Stimulated activated naive CD4-positive, alpha-beta T cell treated with Interleukin-2 at 50 U/mL for 16 hours (primary cell): ENCODE measurements at regions not wholly inside any gene's neighbourhood (a gene's known extent, or its start where the extent isn't known, plus 50 kb on each side); places are given as distances from the start of the nearest gene placed in this dataset.
"Not testable (repeated sequence)": the region's sequence is repeated elsewhere in the genome, so short reads cannot be mapped to it uniquely, and the experiment has no call there.

Source experiments
- DNase-seq: peaks from one replicate; lab custom pipeline; 2025; lab: John Stamatoyannopoulos, UW

GRCh38 chr1:172754609-172755008 lies 95.7 kb downstream of the FASLG start:
- DNase-seq = no peak

GRCh38 chr1:172755099-172755498 lies 96.2 kb downstream of the FASLG start:
- DNase-seq = no peak

DNA sequence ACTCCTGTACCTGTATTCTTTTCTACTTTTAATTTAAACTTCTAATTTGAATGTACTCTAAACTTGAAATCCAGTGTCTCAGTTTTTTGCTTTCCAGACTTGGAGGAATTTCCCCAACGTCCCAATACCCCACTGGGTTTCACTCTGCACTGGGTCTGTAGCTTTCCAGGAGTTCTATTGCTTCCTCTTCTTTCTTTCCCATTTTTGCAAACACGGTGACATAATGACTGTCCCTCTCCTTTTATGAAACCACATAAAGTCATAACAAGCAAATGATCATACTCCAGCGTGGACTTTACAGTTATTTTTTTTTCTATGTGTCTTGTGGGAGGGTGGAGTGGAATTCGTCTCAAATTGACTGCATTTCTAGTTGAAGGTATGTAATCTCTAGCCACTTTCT lies 97.1 kb downstream of the FASLG start:
- no peak for DNase-seq

GRCh38 chr1:172758259-172758658 lies 99.4 kb downstream of the FASLG start:
- no peak for DNase-seq

GRCh38 chr1:172760121-172760520 lies 101.2 kb downstream of the FASLG start:
- DNase-seq = no peak

DNA sequence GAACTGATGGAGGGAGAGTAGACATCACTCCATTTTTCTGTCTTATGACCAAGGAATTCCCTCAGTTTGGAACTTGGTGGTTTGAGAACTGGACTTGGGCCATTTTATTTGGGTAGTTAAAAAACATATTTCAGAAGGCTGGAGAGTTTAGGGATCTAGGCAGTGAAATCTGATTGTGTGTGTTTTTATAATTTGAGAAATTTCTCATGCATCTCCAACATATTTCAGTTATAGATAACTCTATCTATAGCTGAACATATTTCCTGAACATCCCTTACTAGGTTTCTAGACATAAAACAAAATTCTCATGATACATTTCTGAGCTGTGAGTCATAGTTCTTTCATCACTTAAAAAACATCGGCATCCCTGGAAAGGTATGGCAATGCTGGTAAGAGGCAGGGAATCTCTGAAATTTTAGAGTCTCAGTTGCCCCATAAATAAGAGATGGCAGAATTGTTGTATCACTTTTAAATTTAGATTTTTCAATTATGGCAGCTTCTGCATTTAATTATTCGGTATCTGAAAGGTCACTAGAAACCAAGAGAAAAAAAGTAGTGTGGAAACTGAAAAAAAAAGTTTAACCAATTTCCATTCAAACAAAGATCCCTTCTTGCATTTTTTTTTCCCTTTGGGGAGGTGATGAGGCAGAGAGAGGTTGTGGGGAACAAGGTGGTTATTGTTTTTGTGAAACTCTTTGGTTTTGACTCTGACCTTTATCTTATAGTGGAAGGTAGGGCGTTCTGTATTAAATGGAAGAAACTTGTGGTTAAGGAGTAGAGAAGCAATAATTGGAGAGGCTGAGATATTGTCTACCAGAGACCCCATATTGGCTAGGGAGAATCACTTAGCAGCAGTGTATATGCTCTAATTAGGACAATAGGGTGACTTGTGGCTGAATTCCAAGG lies 102.9 kb downstream of the FASLG start:
- no peak for DNase-seq

DNA sequence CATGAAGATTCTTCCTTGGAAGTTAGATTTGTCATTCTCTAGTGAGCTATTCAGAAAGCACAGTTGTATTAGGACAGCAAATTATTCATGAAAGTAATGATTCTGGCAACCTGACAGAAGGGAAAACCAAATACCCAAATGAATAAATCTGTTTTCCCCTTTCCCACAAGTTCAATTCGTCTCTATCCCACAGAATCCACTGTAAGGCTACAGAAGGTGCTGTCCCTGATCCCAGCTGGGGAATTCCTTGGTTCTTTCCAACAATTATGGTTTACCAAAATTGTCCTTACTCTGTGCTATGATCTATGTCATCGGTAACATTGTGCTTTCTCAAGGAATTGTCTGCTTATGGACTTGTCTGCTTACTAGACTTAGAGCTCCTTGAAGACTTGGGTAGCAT lies 104.2 kb downstream of the FASLG start:
- DNase-seq = no peak

- no peak for DNase-seq
Measured at GRCh38 chr1:172764378-172764777, 105.5 kb downstream of the FASLG start.

DNA sequence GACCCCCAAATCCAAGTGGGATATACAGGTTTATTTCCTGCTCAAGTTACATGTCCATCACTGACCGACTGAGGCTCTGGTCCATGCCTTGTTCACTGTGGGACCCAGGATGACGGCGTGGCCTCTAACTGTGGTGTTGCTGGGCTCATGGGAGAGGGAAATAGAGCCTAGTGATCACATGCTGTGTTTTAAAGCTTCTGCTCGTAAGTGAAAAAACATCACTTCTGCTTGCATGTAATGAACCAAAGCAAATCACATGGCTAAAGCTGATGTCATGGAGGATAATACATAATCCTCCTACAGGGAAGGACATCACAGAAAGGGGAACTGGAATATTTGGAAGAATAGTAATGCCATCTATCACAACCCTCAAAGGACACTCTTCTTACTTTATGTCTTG lies 107.6 kb downstream of the FASLG start:
- no peak for DNase-seq

GRCh38 chr1:172770071-172770470 lies 111.2 kb downstream of the FASLG start:
- DNase-seq = no peak

GRCh38 chr1:172774561-172774960 lies 115.7 kb downstream of the FASLG start:
- no peak for DNase-seq

DNA sequence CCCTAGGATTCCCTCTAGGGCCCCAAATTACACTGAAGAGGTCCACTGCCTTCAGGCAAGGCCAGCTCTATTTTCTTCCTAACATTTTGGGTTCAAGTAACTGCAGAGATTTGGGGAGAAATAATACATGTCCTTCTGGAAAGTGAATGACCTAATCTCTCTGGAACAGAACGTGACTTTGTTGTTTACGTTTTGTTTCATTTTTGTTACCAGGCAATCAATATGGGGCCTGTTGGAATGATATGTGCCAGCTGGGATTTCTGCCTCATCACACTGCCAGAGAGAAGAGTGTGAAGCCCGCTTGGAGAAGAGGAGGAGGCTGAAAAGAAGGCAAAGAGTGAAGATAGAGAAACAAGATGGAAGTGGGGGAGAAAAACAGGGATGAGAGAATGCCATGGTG lies 116.7 kb downstream of the FASLG start:
- DNase-seq = no peak

DNA sequence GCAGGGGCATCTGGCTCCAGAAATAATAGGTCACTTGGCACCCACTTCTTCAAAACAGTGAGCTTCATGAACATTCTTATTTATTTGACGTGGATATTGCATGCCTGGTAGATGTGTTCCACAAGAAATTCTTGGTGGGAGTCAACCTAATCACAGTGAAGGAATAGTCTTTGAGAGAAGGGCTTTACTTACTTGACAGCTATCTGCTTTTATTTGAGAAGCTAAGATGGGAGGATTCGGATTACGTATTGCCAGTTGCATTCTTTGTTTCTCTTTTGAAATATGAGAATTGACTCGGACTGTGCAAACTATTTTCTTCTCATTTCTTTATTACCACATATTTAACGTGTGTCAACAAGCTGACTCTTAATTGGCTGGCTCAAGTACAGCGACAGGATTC lies 117.2 kb downstream of the FASLG start:
- no peak for DNase-seq

GRCh38 chr1:172777767-172778166 lies 118.9 kb downstream of the FASLG start:
- DNase-seq = no peak

DNA sequence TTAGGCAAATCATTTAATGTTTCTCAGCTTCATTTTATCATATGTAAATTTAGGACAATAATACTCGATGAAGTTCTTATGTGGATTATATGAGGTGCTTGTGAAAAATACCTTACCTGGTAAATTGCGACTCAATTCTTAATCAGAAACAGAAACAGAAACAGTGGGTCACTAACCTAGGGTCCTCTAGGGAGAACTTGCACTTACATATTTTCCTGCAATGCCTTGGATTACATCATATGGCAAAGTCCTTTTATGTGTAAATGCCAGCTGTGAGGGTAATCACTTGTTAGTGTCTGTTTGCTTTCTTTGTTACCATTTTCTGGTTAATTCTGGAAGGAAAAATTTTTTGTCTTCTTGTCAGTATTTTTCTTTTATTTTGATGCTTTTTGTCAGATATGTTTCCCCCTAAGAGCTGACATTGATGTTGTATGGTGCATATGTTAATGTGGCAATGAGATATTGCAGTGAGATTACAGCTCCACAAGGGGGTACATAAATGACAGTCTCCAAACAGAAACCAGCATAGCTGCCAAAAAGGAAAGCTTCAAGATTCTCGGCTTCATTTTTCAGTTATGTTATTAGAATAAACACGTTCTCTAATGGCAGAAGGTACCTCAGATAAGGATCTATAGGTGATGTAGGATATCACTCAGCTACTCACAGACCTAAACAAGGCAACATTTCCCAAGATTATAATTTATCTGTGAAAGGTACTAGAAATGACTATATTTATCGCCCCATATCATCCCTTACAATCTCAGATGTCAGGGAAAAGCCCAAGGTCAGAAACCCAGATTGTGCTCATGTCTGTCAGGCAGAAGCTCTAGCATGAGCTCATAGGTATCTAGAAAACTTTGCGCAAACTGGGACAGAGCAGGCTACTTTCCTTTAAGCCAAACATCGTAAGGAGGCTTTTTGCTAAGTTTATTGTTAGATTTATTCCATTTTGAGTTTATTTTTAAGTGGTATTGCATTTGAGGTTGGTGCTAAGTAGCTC lies 119.9 kb downstream of the FASLG start:
- no peak for DNase-seq

- DNase-seq = no peak
Measured at GRCh38 chr1:172779491-172779890, 120.6 kb downstream of the FASLG start.

- DNase-seq = no peak
Measured at GRCh38 chr1:172781513-172782140, 122.7 kb downstream of the FASLG start.

GRCh38 chr1:172789840-172790239 lies 130.9 kb downstream of the FASLG start:
- no peak for DNase-seq

DNA sequence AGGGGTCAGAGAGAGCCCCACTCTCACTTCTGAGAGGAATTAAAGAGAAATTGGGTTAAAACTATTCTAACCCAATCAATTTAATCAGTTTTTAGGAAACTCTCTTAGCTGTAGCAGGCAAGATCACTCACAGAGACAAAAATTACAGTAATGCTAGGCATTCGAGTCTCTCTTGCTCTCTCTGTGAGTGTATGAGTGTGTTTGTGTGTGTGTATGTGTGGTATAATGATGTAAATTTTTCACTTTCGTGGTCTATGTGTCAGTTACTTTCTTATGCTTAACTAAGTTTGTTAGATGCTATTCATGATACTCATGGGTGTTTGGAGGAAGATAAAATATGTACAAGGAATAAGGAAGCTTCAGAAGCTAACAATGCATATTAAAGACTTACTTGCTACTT lies 131.3 kb downstream of the FASLG start:
- DNase-seq = no peak

- DNase-seq = no peak
Measured at GRCh38 chr1:172793823-172794222, 134.9 kb downstream of the FASLG start.

- no peak for DNase-seq
Measured at GRCh38 chr1:172795741-172796140, 136.8 kb downstream of the FASLG start.

DNA sequence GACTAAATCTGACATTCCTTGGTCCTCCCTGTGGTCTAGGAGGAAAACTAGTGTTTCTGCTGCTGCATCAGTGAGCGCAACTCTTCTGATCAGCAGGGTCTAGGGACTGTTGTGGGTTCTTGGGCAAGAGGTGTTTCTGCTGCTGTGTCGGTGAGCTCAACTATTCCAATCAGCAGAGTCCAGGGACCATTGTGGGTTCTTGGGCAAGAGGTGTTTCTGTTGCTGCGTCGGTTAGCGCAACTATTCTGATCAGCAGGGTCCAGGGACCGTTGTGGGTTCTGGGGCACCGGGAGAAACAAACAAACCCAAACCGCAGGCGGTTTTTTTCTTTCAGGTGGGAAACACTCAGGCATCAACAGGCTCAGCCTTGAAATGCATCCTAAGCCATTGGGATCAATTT lies 140.9 kb downstream of the FASLG start:
- not testable (repeated sequence) for DNase-seq
